Cardiac fibroblast (primary cell): ENCODE measurements at regions not wholly inside any gene's neighbourhood (a gene's known extent, or its start where the extent isn't known, plus 50 kb on each side); places are given as distances from the start of the nearest gene placed in this dataset.
A peak's percentile ranks its signal among the peaks of the same experiment; 100 is the strongest.

Experiments used
- DNase-seq, 2 donors: peaks; one replicate each; pipeline versions ENCODE4 v3.0.0 to v3.0.0-alpha.2; 2010; ENCODE audit warnings: low read depth in 2 of 2
- H3K4me3 ChIP-seq, 2 donors: replicated peaks in 1 of 2; 1 replicate in 1 of 2; 2 replicates in 1 of 2; pipeline ENCODE4 v1.5.1; 2011; ENCODE audit warnings: low read depth in 2 of 2, low read length in 2 of 2, mild to moderate bottlenecking in 2 of 2, moderate library complexity in 1 of 2
- TF ChIP-seq, protein P1 (sequence below): IDR thresholded peaks from one replicate; pipeline ENCODE4 v1.5.1; 2011; ENCODE audit warnings: low read depth, mild to moderate bottlenecking, low read length, inconsistent platforms

DNA sequence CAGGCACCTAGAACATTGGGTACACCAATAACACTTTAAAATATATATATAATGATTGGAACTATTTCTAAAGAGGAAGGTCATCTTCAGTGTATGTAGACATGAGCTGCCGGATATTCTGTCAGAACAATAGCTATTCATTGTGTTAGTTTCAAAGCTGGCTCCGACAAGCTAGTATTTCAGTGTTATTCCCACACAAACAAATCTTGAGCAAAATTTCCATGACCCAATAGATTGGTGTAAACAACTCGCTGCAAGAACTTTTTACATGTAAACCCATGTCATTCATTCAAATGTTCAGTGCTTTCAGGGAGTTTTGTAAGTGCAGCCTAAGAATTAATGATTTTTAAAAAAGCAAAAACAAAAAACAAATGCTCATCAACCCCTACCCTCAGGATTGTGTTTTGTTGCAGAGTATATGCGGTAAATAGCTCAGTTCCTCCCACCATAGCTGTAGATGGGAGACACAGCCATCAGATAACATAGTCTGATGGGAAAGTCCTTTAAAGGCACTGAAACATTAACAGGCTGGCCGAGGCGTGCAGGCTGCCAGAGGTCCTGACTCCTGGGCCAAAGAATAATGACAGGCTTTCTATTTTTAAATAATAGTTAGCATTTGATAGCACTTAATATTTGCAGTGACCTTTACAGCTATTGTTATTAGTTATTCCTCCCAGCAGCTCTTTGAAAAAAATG lies 150.3 kb upstream of the ARHGAP5 start:
- H3K4me3 ChIP-seq, result no peak overlapping the region
- TF ChIP-seq, protein P1, sequence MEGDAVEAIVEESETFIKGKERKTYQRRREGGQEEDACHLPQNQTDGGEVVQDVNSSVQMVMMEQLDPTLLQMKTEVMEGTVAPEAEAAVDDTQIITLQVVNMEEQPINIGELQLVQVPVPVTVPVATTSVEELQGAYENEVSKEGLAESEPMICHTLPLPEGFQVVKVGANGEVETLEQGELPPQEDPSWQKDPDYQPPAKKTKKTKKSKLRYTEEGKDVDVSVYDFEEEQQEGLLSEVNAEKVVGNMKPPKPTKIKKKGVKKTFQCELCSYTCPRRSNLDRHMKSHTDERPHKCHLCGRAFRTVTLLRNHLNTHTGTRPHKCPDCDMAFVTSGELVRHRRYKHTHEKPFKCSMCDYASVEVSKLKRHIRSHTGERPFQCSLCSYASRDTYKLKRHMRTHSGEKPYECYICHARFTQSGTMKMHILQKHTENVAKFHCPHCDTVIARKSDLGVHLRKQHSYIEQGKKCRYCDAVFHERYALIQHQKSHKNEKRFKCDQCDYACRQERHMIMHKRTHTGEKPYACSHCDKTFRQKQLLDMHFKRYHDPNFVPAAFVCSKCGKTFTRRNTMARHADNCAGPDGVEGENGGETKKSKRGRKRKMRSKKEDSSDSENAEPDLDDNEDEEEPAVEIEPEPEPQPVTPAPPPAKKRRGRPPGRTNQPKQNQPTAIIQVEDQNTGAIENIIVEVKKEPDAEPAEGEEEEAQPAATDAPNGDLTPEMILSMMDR, result no peak
- DNase-seq, result peak in 1 of 2 donors; percentile 55

DNA sequence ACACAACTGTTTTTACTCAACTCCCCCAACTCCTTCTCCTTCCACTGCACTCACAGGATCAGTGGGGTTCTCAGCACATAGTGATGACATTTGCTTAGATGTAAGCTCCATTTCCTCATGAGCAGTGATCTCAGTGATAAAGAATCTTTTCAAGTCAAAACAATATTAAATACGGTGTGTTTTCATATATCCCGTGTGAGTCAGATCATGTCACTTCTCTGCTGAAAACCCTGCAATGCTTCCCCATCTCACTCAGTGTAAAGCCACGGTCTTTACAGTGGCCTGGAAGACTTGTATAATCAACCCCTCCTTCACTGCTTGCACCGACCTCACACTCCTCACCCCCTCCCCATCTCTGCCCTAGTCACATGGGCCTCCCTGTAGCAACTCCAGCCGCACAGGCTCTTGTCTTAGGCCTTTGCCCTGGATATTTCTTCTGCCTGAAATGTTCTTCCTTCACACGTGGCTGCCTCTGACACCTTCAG lies 149.7 kb upstream of the ARHGAP5 start:
- TF ChIP-seq, protein P1, result no peak
- H3K4me3 ChIP-seq, result no peak overlapping the region
- DNase-seq, result peak; percentile 67 to 96

DNA sequence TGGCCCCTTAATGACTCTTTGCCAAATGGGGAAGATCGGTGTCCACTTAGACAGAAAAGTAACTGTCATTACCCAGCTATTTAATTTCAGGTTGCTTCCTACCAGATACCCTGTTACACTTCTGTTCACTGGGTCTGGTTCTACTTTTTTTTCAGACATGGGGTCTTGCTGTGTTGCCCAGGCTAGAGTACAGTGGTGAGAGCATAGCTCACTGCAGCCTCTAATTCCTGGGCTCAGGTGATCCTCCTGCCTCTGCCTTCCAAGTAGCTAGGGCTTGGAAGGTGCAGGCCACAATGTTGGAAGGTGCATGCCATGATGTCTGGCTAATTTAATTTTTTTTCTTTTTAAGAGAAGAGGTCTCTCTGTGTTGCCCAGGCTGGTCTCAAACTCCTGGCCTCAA lies 147.0 kb upstream of the ARHGAP5 start:
- TF ChIP-seq, protein P1, result no peak
- DNase-seq, result no peak
- H3K4me3 ChIP-seq, result no peak overlapping the region

DNA sequence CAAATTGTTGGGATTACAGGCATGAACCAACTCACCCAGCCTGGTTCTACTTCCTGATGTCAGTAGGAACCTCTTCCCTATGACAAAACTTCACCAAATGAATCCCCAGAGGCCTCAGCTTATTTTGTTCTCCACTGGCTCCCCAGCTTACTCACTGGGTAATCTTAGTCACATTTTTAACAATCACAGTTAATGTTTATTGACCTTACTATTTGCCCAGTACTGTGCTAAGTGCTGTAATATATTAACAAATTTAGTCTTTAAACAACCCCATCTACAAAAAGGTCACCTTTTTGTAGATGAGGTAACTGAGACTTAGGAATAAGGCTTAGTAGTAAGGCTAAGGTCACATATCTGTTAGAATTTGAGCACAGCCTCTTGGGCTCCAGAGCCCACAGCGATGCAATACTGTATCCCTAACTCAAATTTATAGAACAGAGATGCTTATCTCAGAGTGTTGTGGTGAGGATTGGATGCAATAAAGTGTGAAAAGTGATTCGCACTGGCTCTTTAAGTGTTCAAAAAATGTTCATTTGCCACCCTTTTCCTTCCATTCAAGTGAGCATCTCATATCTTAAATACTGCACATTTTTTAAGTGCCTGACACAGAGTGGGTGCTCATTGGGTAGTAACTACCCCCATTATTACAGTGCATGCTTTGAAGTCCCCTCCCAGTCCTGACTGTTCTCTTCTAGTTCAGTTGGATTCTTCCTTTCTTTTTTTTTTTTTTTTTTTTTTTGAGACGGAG lies 146.4 kb upstream of the ARHGAP5 start:
- DNase-seq, result peak in 1 of 2 donors; percentile 88
- H3K4me3 ChIP-seq, result no peak overlapping the region
- TF ChIP-seq, protein P1, result no peak

DNA sequence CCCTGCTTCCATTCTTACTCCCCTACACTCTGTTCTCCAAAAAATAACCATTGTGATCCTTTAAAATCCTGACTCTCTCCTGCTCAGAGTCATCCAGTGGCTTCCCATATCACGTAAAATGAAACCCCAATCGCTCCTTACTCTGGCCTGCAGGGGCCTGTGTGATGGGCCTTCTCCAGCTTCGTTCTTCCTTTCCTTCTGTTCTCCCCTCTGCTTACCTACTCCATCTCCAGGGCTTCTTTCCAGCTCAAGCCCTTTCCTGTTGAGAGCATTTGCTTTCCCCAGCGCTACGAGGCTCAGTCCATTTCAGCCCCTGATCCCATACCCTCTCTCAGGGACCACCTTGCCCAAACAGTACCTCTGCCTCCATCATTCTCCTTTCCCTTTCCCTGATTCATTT lies 144.4 kb upstream of the ARHGAP5 start:
- H3K4me3 ChIP-seq, result no peak overlapping the region
- DNase-seq, result no peak
- TF ChIP-seq, protein P1, result no peak

DNA sequence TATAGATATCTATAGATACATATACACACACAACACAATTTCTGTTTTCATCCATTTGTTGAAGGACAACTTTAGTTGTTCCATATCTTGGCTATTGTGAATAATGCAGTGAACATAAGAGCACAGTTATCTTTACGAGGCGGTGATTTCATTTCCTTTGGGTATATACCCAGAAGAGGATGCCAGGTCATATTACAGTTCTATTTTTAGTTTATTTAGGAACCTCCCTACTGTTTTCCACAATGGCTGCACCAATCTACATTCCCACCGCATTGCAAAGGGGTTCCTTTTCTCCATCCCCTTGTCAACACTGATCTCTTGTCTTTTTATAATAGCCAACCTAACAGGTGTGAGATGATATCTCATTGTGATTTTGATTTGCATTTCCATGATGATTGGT lies 143.4 kb upstream of the ARHGAP5 start:
- no peak overlapping the region for H3K4me3 ChIP-seq
- TF ChIP-seq, protein P1, result no peak
- peak; percentile 58 to 62 for DNase-seq
